Calu3 (cell line): ENCODE measurements at regions not wholly inside any gene's neighbourhood (a gene's known extent, or its start where the extent isn't known, plus 50 kb on each side); places are given as distances from the start of the nearest gene placed in this dataset.

Experiments
- BruUV-seq: library from RNA; stranded (reverse); fragments of 400-500 nt; replicated peaks from 2 replicates; lab custom pipeline; 2021; lab: Mats Ljungman, UMichigan
- CTCF ChIA-PET: fragments of 300-600 bp; sonication (Branson Sonifier 250); formaldehyde crosslinking; loops from one replicate; lab custom pipeline; 2022; ENCODE audit warnings: antibody characterized with exemption; lab: Charles Lee
- DNase-seq: peaks from one replicate; pipeline ENCODE4 v3.0.0; 2022
- H3K27ac Mint-ChIP-seq: one replicate; pipeline ENCODE4 v1.8.0; 2022; ENCODE audit warnings: mixed read lengths; ENCODE audit not compliant: unreplicated experiment
- H3K27me3 Mint-ChIP-seq: one replicate; pipeline ENCODE4 v1.8.0; 2022; ENCODE audit warnings: mixed read lengths; ENCODE audit not compliant: unreplicated experiment
- H3K36me3 Mint-ChIP-seq: one replicate; pipeline ENCODE4 v1.8.0; 2022; ENCODE audit warnings: mild to moderate bottlenecking, moderate library complexity, mixed read lengths; ENCODE audit not compliant: insufficient read depth, unreplicated experiment
- H3K4me1 Mint-ChIP-seq: one replicate; pipeline ENCODE4 v1.8.0; 2022; ENCODE audit warnings: mild to moderate bottlenecking, low read depth, mixed read lengths; ENCODE audit not compliant: unreplicated experiment
- H3K4me3 Mint-ChIP-seq: one replicate; pipeline ENCODE4 v1.8.0; 2022; ENCODE audit warnings: mild to moderate bottlenecking, low read depth, moderate library complexity, mixed read lengths; ENCODE audit not compliant: unreplicated experiment
- H3K9me3 Mint-ChIP-seq: one replicate; pipeline ENCODE4 v1.8.0; 2022; ENCODE audit warnings: low read depth, mixed read lengths; ENCODE audit not compliant: unreplicated experiment
- CTCF ChIP-seq: fragments of 200-600 bp; IDR thresholded peaks from one replicate; pipeline ENCODE4 v1.8.0; 2022; ENCODE audit warnings: antibody characterized with exemption; ENCODE audit not compliant: unreplicated experiment
- intact Hi-C: fragments of 100-400 bp; cut with micrococcal nuclease; formaldehyde crosslinking; loops from one replicate; pipeline ENCODE4 v1.10.0; 2022; ENCODE audit not compliant: unreplicated experiment

- H3K4me3 Mint-ChIP-seq, result no peak overlapping the region
- CTCF ChIA-PET, result no interaction called here
- no peak overlapping the region for H3K27ac Mint-ChIP-seq
- H3K27me3 Mint-ChIP-seq, result no peaks in the 10 kb centered on the region
- no peak for DNase-seq
- TF ChIP-seq CTCF, result no peak
- H3K4me1 Mint-ChIP-seq, result no peaks in the 10 kb centered on the region
- no peaks in the 10 kb centered on the region for H3K9me3 Mint-ChIP-seq
- BruUV-seq, result no TSS peak
- no peaks in the 10 kb centered on the region for H3K36me3 Mint-ChIP-seq
- intact Hi-C loops, result no loop called here
Observed at GRCh38 chr4:165684177-165684805, 188.7 kb upstream of the TLL1 start.

DNA sequence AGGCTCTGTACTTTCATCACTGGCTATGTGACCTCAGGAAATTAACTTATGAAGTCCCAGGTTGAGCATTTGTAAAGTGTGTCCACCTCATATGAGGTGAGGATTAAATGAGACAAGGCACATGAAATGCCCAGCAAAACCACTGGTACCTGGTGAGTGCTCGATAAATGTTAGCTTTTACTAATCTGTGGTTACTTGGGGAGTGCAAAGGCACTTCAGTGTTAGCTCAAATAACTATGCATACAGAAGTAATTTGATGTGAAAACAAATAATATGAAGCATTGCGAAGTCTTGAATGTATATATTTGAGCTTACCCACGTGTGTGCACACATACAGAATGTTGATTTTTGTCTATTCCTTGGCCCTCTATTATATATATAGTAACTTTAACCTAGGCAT, 186.3 kb upstream of the TLL1 start:
- Mint-ChIP-seq H3K4me1 (no peaks in the 10 kb centered on the region), H3K4me3 (no peak overlapping the region), H3K9me3 (no peaks in the 10 kb centered on the region), H3K27me3 (no peaks in the 10 kb centered on the region), H3K36me3 (no peaks in the 10 kb centered on the region), H3K27ac (no peak overlapping the region)
- no peak for DNase-seq
- no peak for TF ChIP-seq CTCF
- BruUV-seq, result no TSS peak
- intact Hi-C loops, result no loop called here
- CTCF ChIA-PET, result no interaction called here

DNA sequence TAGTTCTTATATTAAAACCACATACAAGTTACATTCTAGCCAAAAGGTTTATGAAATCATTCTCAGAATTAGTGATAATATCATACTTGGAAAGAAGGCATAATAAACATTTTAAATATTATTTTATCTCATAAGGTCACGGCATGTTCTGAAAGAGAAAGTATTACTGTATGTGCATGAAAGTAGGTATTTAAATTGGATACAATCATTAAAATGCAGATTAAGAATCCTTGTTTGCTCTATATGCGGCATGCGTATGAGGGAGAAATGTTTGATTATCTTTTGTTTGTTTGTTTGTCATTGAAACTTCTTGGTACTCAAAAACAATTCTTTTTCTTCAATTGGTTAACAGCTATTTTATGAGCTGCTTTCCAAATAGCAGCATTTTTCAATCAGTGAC, 183.9 kb upstream of the TLL1 start:
- BruUV-seq, result no TSS peak
- DNase-seq, result no peak
- no peak overlapping the region for H3K27ac Mint-ChIP-seq
- no peak overlapping the region for H3K4me3 Mint-ChIP-seq
- CTCF ChIA-PET, result no interaction called here
- intact Hi-C loops, result no loop called here
- no peaks in the 10 kb centered on the region for H3K27me3 Mint-ChIP-seq
- H3K9me3 Mint-ChIP-seq, result no peaks in the 10 kb centered on the region
- no peaks in the 10 kb centered on the region for H3K4me1 Mint-ChIP-seq
- no peak for TF ChIP-seq CTCF
- no peaks in the 10 kb centered on the region for H3K36me3 Mint-ChIP-seq

- H3K27me3 Mint-ChIP-seq, result no peaks in the 10 kb centered on the region
- TF ChIP-seq CTCF, result no peak
- no peak for DNase-seq
- no peaks in the 10 kb centered on the region for H3K4me1 Mint-ChIP-seq
- CTCF ChIA-PET, result no interaction called here
- intact Hi-C loops, result no loop called here
- H3K4me3 Mint-ChIP-seq, result no peak overlapping the region
- H3K27ac Mint-ChIP-seq, result no peak overlapping the region
- H3K36me3 Mint-ChIP-seq, result no peaks in the 10 kb centered on the region
- no TSS peak for BruUV-seq
- H3K9me3 Mint-ChIP-seq, result no peaks in the 10 kb centered on the region
Observed at GRCh38 chr4:165692082-165692481, 181.0 kb upstream of the TLL1 start.
